GM18511 (cell line): ENCODE measurements at regions not wholly inside any gene's neighbourhood (a gene's known extent, or its start where the extent isn't known, plus 50 kb on each side); places are given as distances from the start of the nearest gene placed in this dataset.

ENCODE experiments used
- ATAC-seq: cut with Tn5 transposase; IDR thresholded peaks from one replicate; pipeline ENCODE4 v1.9.1; 2021; ENCODE audit warnings: mild to moderate bottlenecking, moderate library complexity; ENCODE audit not compliant: unreplicated experiment

DNA sequence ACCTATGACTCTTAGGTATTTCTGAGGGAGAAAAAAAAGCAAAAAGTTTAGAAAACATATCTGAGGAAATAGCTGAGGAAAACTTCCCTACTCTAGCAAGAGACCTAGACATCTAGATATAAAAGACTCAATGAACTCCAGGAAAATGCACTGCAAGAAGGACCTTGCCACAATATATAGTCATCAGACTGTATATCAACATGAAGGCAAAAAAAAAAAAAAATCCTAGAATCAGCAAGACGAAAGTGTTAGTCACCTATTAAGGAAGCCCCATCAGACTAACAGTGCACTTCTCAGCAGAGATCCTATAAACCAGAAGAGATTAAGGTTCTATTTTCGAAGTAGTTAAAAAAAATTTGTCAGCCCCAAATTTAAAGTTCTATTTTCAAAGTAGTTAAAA, 166.2 kb downstream of the TMEM38B start:
- no peak for ATAC-seq

DNA sequence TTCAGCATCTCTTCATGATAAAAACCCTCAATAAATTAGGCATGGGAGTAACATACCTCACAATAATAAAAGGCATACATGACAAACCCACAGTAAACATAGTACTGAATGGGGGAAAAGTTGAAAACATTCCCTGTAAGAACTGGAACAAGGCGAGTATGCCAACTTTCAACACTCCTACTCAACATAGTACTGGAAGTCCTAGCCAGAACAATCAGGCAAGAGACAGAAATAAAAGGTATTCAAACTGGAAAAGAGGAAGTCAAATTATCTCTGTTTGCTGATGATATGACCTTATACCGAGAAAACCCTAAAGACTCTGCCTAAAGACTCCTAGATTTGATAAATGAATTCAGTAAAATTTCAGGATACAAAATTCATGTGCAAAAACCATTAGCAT, 167.6 kb downstream of the TMEM38B start:
- ATAC-seq: no peak

DNA sequence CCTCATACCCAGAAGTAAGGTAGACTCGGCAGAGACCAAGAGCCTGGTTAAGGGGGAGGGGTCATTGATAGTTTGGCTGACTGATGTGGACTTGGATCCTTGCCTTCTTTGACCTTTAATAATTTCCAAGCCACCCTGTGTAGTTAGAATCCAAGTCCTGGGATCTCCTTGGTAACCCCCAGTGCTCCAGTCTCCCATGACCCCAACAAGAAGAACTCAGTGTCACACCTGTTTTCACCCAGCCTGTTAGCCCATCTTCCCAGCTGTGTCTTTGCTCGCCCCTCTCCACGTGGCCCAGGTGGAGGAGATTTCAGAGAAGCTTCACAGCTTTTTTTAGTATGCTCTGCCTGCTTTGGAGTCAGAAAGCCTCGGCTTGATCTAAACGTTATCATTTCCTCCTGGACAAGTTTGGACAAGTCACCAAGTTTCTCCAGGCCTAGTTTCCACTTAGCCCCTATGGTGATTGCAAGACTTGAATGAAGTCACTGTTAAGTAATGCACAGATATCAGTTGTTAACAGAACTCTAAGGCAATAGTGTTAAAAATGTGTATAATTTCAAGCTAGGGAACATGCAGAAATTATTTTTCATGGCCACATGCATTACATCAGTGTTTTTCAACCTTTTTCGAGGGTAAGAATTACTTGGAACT, 170.0 kb downstream of the TMEM38B start:
- no peak for ATAC-seq

DNA sequence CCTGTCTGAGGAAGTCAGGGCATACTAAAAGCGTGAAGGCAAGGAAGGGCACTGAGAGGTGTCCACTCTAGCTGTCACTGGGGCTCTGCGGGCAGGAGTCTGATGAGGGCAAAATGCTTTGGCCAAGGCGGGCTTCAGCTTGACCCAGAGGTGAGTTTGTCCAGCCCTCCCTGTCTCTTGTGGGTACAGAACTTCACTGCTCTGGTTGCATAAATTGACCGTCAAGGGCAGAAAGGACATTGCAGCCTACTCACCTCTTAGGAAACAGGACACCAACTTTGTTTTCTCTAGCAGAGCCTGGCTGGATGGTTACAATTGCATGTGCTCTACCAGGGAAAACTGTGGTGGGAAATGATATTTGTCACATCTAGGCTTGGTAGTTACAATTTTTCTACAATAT, 170.9 kb downstream of the TMEM38B start:
- no peak for ATAC-seq

DNA sequence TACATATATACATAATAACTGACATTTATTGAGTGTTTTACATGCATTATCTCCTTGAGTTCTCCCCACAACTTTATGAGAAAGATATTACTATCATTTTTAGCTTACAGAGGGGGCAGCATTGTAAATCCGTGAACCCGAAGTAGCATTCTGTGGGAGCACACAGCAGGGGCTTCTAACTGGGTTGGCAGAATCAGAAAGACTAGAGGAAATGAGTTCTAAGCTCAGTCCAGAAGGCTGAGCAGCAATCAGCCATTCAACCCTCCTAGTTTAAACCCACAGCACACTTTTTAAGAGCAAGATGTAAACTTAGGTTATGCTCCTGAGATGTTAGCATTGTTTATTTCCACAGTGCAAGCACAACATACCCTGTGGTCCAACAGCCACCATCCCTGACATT, 177.2 kb downstream of the TMEM38B start:
- no peak for ATAC-seq

DNA sequence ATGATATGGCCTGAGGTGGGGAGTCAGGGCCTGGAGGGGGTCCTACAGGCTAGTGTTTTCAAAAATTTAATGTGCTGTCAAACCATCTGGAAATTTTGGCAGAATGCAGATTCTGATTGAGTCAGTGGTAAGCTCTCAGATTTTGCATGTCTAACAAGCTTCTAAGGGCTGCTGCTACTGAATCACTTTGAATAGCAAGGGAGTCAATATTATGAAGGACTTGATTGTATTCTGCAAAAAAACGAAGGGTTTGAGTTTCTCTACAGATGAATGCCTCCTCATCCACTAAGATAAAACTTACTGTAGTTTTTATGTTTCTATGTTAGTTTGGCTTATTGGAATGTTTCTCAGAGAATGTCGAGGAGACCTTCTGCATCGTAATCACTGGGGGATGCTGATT, 179.5 kb downstream of the TMEM38B start:
- ATAC-seq: no peak

DNA sequence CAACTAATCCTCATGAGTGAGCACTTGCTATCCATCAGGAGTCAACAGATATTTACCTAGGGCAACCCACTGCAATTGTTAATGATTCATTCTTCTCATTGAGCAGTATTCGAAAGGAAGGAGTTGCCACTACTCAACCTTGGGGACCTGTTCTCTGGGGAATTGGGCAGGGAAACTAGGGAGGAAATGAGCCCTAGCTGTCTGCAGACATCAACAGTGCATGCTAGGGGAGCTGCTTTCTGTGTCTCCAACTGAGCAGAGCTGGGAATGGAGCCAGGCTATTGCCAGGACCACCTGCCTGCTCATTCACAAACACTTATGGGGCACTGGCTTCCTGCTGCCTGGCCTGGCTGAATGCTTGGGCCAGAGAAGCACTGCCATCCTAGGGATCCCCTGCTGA, 183.4 kb downstream of the TMEM38B start:
- ATAC-seq: peak; percentile 83

DNA sequence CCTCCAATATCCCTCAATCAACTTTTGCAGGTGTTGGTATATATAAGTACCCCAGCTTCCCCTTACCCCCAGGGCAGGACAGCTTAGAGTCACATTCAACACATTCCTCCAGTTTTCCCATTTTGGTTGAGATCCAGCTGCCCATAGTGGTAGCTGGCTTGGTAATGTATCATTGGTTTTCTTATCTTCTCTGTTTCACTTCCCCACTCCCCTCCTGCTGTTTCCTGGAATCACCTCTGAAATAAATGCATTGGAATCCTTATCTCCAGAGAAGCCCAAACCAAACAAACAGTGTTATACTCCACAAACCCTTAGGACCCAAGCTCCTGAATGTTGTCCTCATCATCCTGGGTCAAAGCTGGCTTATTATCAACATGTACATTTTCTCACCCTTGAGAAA, 184.8 kb downstream of the TMEM38B start:
- ATAC-seq: no peak

DNA sequence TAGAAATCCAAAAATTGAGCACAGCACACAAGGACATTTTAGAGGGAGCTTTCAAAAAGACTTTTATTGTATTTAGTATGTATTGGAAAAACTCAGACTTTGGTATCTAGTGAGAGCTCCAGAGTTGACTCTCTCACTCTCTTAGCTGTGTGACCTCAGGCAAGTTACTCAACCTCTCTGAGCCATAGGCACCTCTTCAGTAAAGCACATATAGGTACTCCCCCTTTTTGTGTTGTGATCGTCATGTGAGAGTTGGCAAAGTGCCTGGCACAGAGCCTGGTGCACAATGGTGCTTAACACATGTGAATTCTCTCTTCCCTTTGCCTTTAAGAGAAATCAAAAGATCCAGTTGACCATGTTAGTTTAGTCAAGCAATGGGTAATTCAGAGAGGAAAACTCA, 186.2 kb downstream of the TMEM38B start:
- no peak for ATAC-seq

DNA sequence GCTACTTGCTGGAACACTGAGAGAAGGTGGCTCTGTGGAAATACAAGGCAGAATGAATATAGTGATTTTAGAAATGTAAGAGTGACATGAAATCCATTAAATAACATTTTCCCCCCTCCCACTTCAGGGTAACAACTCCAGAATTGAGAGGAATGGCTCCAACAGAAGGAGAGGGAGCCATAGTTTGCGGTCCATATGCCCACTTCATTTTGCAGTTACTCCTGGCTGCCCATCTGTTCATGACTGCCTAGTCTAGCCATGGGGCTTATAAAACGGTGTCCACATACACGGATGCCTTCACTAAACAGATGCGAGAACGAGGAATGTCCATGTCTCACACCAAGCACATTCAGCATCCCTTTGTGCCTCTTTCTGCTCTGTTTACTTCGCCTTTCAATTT, 186.7 kb downstream of the TMEM38B start:
- ATAC-seq: no peak

DNA sequence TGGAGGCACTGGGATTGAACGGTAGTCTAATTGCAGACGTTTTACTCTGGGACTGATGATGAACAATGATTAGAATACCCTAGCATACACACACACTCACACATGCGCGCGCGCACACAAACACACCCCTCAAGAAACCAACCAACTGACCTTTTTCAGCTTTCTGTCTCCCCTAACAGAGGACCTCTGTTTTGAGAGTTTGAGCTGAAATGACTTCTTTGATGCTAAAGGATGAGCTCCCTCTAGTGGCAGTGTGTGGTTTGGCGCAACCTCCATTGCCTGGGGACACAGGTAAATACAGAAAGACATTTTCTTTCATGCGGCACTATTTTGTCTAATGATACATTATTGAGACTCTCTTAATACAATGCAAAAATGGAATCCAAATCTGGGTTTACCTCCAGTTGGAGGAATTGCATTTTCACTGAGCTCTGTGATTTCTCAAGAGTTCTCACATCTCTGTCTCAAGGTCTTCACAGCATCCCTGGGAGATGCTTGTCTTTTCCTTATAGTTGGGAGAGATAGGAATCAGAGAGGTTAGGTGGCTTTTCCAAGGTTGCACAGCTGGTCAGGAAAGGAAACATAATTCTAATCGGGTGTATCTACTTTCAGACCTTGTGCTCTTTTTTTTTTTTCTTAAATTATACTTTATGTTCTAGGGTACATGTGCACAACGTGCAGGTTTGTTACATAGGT, 187.5 kb downstream of the TMEM38B start:
- no peak for ATAC-seq

DNA sequence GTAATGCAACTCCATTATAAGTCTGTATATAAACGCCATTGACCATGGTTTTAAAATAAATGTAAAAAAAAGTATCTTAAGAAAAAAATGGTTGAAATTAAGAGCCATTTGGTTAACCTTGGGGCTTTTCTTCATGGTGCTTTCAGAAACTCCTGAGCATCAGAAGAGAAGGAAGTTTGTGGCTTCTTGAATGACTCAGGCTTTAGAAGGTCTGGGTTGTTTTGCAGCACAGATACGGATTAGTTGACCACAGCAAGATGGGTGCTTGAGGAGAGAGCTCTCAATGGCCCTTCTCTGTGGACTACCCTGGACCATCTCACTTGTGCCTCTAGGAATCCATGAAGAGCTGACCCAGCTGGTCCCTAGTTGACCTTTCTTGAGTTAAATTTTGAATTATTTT, 189.5 kb downstream of the TMEM38B start:
- peak; percentile 91 for ATAC-seq

DNA sequence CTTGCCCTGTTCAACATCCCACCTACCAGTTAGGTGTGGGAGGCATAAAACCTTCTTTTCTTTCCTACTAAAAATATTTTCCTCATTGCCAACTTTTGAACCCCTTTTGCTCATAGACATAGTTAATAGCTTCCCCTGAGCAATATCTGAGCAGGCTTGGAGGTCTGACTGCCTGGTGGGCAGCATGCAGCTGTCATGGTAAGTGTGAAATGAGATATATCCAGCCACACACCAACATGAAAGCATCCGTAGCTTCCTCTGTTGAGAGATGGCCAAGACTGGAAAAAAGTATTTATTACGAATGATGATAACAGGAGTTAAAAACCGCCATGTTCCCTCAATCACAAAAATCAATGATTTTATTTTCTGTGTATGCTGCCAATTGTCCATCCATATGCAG, 190.1 kb downstream of the TMEM38B start:
- ATAC-seq: no peak

DNA sequence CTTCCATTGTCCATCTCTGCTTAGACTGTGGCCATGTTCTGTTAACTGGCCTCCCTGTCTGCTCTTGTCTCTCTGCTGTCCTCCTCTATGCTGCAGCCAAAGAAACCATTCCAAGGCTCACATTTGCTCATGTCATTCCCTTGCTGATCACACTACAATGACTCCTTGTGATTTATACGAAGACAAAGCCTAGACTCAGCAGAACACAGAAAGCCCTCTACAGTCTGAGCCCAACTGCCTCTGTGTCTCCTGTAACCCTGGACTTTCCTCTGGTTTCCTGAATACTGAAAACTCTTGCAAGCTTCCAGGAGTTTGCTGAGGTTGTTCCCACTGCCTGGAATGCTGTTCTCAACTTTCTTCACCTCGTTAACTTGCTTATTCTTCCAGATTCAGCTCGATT, 191.8 kb downstream of the TMEM38B start:
- no peak for ATAC-seq

DNA sequence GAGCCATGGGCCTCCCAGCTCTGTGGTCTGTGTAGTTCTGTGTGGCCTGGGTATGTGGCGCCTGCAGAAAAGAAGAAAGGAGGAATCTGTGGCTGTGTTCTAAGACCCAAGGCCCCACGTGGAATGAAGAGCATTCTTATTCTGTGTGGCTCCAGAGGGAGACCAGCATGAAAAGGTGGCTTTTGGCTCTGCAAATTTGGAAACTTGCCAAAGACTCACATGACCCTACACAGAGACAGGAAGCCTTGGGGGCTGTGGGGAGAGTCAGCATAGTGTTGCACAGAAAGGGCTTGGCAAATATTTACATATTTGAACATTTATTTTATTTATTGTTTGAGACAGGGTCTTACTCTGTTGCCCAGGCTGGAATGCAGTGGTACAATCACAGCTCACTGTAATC, 193.3 kb downstream of the TMEM38B start:
- ATAC-seq: no peak

DNA sequence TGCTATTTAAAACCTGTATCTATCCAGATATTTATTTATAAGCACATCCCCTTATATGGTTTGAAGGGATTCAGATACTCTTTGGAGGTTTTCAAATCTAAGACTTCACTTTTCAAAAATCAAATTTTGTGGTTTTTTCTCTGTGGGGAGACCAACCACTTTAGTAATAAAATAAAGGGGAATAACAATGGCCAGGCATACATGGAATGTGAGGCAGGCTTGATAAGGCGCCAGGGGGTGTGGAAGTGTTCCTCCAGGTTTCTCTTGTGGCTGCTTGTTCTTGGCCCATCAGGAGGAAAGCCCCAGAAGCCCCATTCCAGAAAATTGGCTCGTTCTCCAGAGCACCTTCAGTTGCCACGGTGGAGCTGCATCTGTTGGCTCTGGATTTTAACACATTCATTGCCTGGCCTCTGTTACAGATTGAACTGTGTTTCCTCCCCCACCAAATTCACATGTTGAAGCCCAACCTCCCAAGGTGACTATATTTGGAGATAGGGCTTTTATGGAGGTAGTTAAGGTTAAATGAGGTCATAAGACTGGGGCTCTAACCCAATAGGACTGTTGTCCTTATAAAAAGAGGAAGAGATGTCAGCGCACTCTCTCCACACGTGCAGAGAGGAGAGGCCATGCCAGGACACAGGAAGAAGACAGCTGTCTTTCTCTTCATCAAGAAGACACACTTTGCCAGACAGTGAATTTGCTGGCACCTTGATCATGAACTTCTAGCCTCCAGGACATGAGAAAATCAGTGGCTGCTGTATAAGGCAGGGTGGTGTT, 195.9 kb downstream of the TMEM38B start:
- peak; percentile 49 for ATAC-seq

DNA sequence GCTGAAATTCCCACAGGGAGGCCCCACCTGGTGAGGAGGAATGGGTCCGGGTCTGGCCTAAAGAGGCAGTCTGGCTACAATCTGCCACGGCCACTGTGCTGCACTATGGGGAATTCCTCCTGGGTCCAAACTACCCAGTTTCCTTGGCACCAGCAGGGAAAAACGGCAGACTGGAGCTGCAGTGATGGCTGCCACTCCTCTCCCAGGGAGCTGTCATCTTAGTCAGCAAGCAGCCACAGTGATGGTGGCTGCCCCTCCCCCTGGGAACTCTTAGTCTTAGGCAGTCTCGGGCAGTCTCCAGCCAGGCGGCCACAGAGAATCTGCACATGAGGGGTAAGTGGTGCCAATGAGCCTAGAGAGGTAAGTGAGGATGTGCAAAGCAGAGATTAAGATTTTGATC, 205.8 kb downstream of the TMEM38B start:
- ATAC-seq: no peak

DNA sequence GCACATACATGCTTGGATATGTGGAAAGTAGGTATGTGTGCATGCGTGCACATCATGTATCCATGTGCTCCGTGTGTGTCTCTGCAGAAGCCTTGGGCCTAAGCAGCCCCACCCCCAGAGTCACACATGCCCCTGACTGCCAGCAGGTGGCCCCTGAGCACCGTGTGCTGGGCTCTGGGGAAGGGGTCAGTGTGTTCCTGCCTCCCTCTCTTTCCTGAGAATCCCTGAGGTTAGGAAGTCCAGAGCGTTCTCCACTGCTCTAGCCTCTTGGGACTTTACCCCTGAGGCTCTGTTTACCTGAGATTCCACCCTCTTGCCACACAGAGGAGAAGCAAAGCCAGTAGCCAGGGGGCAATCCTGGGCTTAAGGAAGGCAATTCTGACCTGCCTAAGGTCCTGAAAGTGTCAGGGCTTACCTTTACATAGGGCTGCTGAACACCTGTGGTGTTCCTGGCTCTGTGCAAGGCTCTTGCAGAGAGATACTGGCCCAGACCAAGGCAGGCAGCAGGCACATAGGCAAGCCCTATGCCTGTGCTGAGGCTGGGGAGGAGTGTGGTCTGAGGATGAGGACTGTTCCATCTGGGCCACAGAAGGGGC, 207.3 kb downstream of the TMEM38B start:
- peak; percentile 90 for ATAC-seq

DNA sequence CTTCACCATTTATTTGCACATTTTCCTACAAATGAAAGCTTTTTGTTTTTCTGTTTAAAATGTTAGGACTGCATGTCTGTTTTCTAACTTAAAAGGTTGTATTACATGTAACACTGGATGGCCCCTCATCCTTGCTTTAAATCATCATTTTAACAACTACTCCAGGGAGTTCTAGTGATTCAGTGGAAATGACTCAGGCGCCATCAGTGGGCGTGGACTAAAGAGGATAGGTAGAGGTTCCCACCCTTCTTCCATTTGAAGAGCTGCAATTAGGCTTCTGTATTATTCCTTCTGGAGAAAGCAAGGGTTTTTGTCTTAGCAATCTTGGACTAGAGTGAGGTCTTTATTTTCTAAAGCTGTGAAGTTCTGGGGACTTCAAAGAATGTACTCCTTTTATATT, 213.7 kb downstream of the TMEM38B start:
- ATAC-seq: no peak

DNA sequence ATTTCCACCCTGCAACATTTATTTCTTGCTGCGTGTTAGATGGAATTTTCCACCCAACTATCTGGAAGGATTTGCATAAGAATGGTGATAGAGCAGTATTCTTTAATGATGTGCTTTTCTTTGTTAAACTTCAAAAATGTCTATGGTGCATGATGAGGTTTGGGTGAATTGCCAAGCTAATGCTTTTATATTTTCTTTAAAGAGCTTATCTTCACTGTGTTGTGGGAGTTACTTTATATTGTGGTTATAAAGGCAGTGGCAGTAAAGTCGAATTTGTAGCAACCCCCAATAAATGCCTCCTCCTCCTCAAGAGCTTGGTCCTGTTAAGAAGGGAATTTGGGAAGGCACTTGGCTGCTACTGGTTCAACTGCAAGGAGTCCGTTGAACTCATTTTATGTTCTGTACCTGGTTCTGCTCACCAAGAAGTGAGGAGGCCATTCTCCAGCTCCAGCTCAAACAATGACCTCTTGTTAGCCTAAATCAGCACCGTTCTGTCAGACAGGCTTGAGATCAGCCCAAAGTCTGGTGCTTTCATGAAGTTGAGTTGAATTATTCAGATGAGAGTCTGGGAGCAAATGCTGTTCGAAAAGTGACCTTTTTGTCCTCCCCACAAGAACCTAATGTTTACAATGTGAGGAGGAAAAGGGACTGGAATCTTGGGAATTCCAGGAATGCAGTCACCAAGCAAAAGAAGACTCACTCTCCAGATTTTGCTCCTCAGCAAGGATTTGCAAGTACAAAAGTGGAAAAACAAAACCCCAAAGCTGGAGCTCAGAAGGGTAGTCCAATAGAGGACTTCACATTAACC, 217.0 kb downstream of the TMEM38B start:
- ATAC-seq: no peak
